ENCODE measurements at regions not wholly inside any gene's neighbourhood (a gene's known extent, or its start where the extent isn't known, plus 50 kb on each side); places are given as distances from the start of the nearest gene placed in this dataset.

DNA sequence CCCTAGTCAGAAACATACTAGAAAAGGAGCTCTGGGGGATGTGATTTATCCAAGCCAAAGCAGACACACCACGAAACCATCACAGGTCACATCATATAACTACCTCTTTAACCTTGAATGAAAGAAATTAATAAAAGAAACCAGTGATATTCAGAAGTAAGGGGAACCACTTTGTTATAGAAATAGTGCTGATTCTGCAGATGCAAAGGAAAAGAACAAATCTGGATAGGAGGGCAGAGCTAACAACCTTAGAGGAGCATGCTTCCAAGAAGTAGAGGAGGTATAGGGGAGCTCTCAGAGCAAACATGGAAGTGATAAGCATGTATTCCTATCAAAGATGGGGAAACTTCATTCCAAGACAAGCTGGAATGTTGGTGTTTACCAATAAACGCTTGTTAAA lies 117.0 kb upstream of the MDM1 start:
- no peak for DNase-seq (ENCODE audit: low read depth in 2 of 2)

DNA sequence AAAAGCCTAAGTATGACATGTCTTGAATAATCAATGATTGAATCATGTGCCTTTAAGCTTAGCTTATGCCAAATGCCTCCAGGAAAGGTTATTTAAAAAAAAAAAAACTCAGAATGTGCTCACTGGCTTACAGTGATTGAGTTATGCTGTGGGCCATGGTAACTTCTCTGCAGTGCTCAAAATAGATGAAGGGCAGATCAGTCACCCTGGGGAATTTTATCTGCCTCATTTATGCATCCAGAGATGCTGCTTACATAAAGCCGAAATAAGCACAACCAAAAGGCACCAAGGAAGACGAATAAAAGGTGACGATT lies 118.7 kb upstream of the MDM1 start:
- no peak for DNase-seq (ENCODE audit: low read depth in 2 of 2)

- no peak for DNase-seq (ENCODE audit: low read depth in 2 of 2)
Observed at GRCh38 chr12:68451261-68452077, 119.3 kb upstream of the MDM1 start.

- no peak for DNase-seq (ENCODE audit: low read depth in 2 of 2)
Observed at GRCh38 chr12:68452078-68452715, 120.0 kb upstream of the MDM1 start.

DNA sequence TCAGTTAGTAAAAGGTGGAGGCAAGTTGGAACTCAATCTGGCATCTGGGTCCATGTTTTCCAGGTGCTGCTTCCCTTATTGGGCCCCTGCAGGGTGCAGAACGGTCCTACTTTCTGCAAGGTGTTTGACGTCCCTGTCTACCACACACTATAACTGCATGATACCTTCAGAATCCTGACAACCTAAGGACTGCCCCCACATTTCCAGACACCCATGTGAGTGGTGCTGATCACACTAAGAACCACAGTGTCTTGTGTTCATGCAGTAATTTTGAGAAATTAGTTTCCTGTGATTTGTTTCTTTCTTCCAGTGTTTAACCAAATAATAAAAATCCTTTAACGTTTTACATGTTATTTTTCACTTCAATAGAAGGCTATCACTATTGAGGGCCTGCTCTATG lies 121.1 kb upstream of the MDM1 start:
- no peak for DNase-seq (ENCODE audit: low read depth in 2 of 2)

DNA sequence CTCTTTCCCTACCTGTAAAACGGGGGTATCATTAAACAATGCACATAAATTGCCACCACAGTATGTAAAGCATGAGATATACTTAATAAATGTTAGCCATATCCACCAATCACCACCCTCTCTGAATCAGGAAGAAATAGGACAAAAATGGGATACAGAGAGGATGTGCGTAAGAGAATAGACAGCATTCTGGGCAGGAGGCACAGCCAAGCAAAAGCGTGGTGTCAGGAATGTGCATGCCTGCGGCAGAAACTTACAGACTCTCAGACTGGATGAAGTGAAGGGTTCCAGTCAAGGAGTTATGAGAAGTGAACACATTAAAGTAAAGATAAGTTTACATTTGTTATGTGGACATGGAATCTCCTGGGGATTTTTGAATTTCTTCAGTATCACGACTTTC lies 121.7 kb upstream of the MDM1 start:
- DNase-seq (ENCODE audit: low read depth in 2 of 2) = no peak

DNA sequence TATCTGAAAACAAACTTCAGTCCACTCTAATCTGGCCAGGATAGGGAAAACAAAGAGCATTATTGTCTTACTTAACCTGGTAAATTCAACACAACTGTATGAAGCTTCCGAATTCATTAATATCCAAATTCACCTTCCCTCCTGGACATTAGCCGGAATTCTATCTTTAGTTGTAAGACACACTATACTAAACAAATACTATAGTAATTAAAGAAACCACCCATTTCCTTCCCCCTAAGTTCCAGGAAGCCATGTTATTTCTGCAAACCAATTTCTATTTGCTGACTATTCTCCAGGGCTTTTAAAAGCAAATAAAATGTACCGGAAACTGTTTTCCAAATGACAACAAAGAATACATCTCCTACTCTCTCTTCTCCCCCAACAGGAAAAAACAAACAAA lies 122.7 kb upstream of the MDM1 start:
- DNase-seq (ENCODE audit: low read depth in 2 of 2) = no peak

GRCh38 chr12:68455691-68456345 lies 123.7 kb upstream of the MDM1 start:
- no peak for DNase-seq (ENCODE audit: low read depth in 2 of 2)

GRCh38 chr12:68458866-68459265 lies 126.7 kb upstream of the MDM1 start:
- DNase-seq (ENCODE audit: low read depth in 2 of 2) = no peak

GRCh38 chr12:68460236-68460635 lies 128.1 kb upstream of the MDM1 start:
- DNase-seq (ENCODE audit: low read depth in 2 of 2) = no peak

- DNase-seq (ENCODE audit: low read depth in 2 of 2) = no peak
Observed at GRCh38 chr12:68461645-68462044, 129.5 kb upstream of the MDM1 start.

DNA sequence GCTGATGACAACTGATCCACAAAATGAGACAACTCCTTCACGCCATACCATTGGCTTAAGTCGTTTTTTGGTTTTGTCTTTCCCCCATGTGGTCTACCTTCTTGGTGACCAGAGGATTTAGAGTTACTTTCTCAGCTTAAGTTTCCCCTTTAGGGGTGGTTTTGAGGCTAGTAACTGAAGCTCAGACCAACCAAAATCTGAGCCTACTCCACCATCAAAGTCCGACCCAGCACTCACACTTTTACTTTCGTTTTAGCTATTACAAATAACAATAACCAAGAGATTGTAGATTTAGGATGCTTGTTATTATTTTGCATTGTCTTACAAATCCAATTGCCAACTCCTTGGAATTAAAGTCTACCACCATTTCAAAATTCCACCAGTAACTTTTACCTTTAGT lies 130.6 kb upstream of the MDM1 start:
- no peak for DNase-seq (ENCODE audit: low read depth in 2 of 2)

DNA sequence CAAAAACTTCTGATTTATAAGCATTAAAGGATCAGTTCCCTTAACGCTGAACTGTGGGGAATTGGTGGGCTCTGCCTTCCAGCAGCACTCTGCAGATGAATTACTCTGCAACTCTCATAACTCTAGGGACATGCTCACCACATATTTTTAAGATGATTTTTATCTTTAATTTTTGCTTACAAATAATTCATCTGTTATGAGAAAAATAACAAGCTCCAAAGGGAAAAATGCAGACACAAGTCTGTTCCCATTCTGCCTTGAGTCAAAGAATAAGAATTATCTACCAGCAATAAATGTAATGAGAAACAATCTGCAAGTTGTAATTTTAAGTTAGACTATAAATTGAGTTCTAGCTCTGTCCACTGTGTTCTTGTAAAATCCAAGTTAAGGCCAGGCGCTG lies 133.1 kb upstream of the MDM1 start:
- DNase-seq (ENCODE audit: low read depth in 2 of 2) = no peak

GRCh38 chr12:68467514-68467913 lies 135.4 kb upstream of the MDM1 start:
- no peak for DNase-seq (ENCODE audit: low read depth in 2 of 2)

- no peak for DNase-seq (ENCODE audit: low read depth in 2 of 2)
Observed at GRCh38 chr12:68468036-68468435, 135.9 kb upstream of the MDM1 start.

GRCh38 chr12:68469113-68469512 lies 137.0 kb upstream of the MDM1 start:
- DNase-seq (ENCODE audit: low read depth in 2 of 2) = no peak

DNA sequence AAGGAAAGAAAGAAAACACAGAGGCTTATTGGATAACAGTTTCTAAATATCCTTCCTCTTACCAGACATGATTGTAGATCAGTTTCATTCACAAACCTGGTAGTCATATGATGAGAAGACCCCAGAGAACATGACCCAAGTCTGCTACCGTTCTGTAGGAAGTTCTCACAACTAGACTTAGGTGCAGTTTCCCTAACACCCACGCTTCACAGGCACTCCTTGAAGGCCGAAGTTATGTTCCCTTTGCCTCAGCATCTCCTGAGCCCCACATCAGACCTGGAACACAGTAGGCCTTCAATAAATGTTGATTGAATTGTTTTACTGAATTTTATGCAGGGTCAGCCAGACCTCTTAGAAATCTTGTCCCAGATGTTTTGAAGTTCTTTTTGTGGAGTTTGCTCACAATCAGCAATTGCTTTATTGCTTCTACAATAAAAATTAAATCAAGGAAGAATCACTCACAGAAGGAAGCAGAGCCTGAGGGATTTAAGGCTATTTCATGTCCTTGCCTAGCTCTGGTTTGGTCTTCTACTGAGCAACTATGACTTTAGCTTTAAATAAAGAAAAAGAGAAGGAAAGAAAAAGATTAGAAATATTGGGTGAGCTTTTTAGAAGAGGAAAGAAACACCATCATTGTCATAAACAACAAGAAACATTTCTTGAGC lies 138.6 kb upstream of the MDM1 start:
- no peak for DNase-seq (ENCODE audit: low read depth in 2 of 2)

- no peak for DNase-seq (ENCODE audit: low read depth in 2 of 2)
Observed at GRCh38 chr12:68474467-68475204, 136.1 kb upstream of the RAP1B start.

DNA sequence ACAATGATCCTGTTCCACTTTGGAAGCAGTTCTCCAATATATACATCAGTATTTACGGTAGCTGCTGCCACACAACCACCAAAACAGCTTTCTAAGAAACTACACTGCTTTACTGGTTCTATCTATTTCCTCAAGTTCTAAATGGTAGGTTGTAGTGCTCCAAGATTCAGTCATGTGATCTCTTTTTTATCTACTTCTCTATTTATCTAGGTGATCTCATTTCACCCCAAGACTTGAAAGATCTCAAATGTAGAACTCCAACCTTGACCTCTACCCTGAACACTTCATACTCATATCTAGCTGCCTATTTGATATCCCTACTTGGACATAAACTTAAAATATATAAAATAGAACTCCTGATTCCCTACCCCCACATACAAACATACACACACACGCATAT lies 133.9 kb upstream of the RAP1B start:
- no peak for DNase-seq (ENCODE audit: low read depth in 2 of 2)

DNA sequence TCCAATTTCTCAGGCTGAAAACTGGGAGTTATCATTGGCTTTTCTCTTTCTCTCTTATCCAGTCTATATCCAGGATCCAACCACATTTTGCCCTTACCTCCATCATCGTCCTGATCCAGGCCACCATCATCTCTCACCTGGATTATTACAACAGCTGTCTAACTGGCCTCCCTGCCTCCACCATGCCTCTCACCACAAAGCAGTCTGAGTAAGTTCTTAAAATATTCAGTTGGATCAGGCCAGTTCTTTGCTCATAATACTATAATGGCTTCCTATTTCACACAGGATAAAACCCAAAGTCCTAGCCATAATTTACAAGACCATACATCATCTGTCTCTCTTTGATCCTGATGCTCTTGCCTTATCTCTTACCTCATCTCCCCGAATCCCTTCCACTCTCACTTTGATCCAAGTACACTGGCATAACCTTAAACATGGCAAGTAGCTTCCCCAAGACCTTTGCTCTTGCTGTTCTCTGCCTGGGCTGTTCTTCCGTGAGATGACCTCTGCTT lies 133.4 kb upstream of the RAP1B start:
- no peak for DNase-seq (ENCODE audit: low read depth in 2 of 2)

DNA sequence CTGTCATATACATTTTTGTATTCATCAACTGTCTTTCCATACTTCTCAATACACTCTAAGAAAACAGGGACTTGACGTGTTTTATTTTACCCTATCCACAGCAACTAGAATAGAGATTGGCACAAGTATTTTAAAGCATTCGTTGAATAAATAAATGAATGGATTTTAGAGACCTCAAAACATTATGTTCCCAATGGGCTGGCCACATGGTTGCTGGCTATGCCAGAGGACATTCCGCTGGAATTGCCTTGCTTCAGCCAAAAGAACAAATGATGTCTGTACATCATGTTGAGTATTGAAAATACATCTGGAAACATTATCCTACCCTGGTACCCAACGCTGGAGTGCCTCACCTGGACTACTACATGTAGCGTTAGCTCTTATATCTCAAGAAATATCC lies 132.8 kb upstream of the RAP1B start:
- DNase-seq (ENCODE audit: low read depth in 2 of 2) = no peak
